ENCODE measurements at regions not wholly inside any gene's neighbourhood (a gene's known extent, or its start where the extent isn't known, plus 50 kb on each side); places are given as distances from the start of the nearest gene placed in this dataset.
"Not testable (repeated sequence)": the region's sequence is repeated elsewhere in the genome, so short reads cannot be mapped to it uniquely, and the experiment has no call there.

GRCh38 chr22:47437636-47438035 is 675.2 kb downstream of the TBC1D22A start:
- no peak for DNase-seq (ENCODE audit: low read depth in 3 of 3)

- no peak for DNase-seq (ENCODE audit: low read depth in 3 of 3)
These were observed 674.7 kb downstream of the TBC1D22A start for GRCh38 chr22:47437110-47437509.

- DNase-seq (ENCODE audit: low read depth in 3 of 3), result no peak
These were observed 673.4 kb downstream of the TBC1D22A start for GRCh38 chr22:47435826-47436225.

GRCh38 chr22:47435204-47435487 is 672.7 kb downstream of the TBC1D22A start:
- no peak for DNase-seq (ENCODE audit: low read depth in 3 of 3)

GRCh38 chr22:47434336-47435203 is 672.1 kb downstream of the TBC1D22A start:
- DNase-seq (ENCODE audit: low read depth in 3 of 3), result no peak

- no peak for DNase-seq (ENCODE audit: low read depth in 3 of 3)
These were observed 671.2 kb downstream of the TBC1D22A start for GRCh38 chr22:47433627-47434026.

- no peak for DNase-seq (ENCODE audit: low read depth in 3 of 3)
These were observed 670.2 kb downstream of the TBC1D22A start for GRCh38 chr22:47432683-47433082.

- DNase-seq (ENCODE audit: low read depth in 3 of 3), result no peak
These were observed 661.7 kb downstream of the TBC1D22A start for GRCh38 chr22:47423861-47424820.

- no peak for DNase-seq (ENCODE audit: low read depth in 3 of 3)
These were observed 660.8 kb downstream of the TBC1D22A start for GRCh38 chr22:47423266-47423665.

- no peak for DNase-seq (ENCODE audit: low read depth in 3 of 3)
These were observed 660.3 kb downstream of the TBC1D22A start for GRCh38 chr22:47422736-47423135.

GRCh38 chr22:47421846-47422245 is 659.4 kb downstream of the TBC1D22A start:
- DNase-seq (ENCODE audit: low read depth in 3 of 3), result no peak

- DNase-seq (ENCODE audit: low read depth in 3 of 3), result no peak
These were observed 657.8 kb downstream of the TBC1D22A start for GRCh38 chr22:47420211-47420610.

- no peak for DNase-seq (ENCODE audit: low read depth in 3 of 3)
These were observed 656.8 kb downstream of the TBC1D22A start for GRCh38 chr22:47419239-47419638.

GRCh38 chr22:47417699-47418098 is 655.2 kb downstream of the TBC1D22A start:
- DNase-seq (ENCODE audit: low read depth in 3 of 3), result no peak

- no peak for DNase-seq (ENCODE audit: low read depth in 3 of 3)
These were observed 648.6 kb downstream of the TBC1D22A start for GRCh38 chr22:47411006-47411405.

- no peak for DNase-seq (ENCODE audit: low read depth in 3 of 3)
These were observed 647.3 kb downstream of the TBC1D22A start for GRCh38 chr22:47409539-47410275.

GRCh38 chr22:47408409-47408808 is 646.0 kb downstream of the TBC1D22A start:
- DNase-seq (ENCODE audit: low read depth in 3 of 3), result no peak

- no peak for DNase-seq (ENCODE audit: low read depth in 3 of 3)
These were observed 645.1 kb downstream of the TBC1D22A start for GRCh38 chr22:47407461-47408025.

GRCh38 chr22:47406896-47407295 is 644.4 kb downstream of the TBC1D22A start:
- no peak for DNase-seq (ENCODE audit: low read depth in 3 of 3)

- DNase-seq (ENCODE audit: low read depth in 3 of 3), result no peak
These were observed 643.9 kb downstream of the TBC1D22A start for GRCh38 chr22:47406180-47406834.

- not testable (repeated sequence) for DNase-seq (ENCODE audit: low read depth in 3 of 3)
These were observed 642.8 kb downstream of the TBC1D22A start for GRCh38 chr22:47405222-47405621.

Data from stimulated activated CD4-positive, alpha-beta T cell treated with anti-CD3 and anti-CD28 coated beads, TNF-alpha, amount 100 ng/mL, for 48 hours (primary cell).